A549 (cell line): ENCODE measurements at regions not wholly inside any gene's neighbourhood (a gene's known extent, or its start where the extent isn't known, plus 50 kb on each side); places are given as distances from the start of the nearest gene placed in this dataset.
"Not testable (repeated sequence)": the region's sequence is repeated elsewhere in the genome, so short reads cannot be mapped to it uniquely, and the experiment has no call there.

Source experiments
- CHD2 ChIP-seq: fragments of 150-350 bp; IDR thresholded peaks from 2 replicates; pipeline ENCODE4 v1.6.1; 2014; ENCODE audit warnings: low read length; ENCODE audit not compliant: partially characterized antibody
- CTCF ChIP-seq: fragments of >200 bp; sonication (Bioruptor Twin); formaldehyde crosslinking; IDR thresholded peaks from 3 replicates; pipeline ENCODE4 v1.5.1; 2016
- EHMT2 ChIP-seq: fragments of 200-600 bp; sonication (generic); IDR thresholded peaks from 2 replicates; pipeline ENCODE4 v1.6.1; 2016; ENCODE audit warnings: antibody characterized with exemption, low read depth, mild to moderate bottlenecking, moderate library complexity
- POLR2A ChIP-seq: IDR thresholded peaks from 2 replicates; pipeline ENCODE4 v1.6.1; 2012; ENCODE audit warnings: mild to moderate bottlenecking, low read length
- POLR2AphosphoS2 ChIP-seq: conservative IDR thresholded peaks from 2 replicates; pipeline ENCODE4 v1.6.1; 2012; ENCODE audit warnings: low read length, improper control_type of control experiment, inconsistent platforms
- RAD21 ChIP-seq, 2 experiments: fragments of >200 bp in 1 of 2; sonication (Bioruptor Twin) in 1 of 2; formaldehyde crosslinking in 1 of 2; IDR thresholded peaks in 1 of 2; conservative IDR thresholded peaks in 1 of 2; 2 replicates in 1 of 2; 3 replicates in 1 of 2; pipeline ENCODE4 v1.6.1; 2012 to 2018; ENCODE audit warnings: inconsistent platforms in 1 of 2
- RARB ChIP-seq: fragments of 250-450 bp; sonication (Bioruptor Pico); IDR thresholded peaks from 2 replicates; pipeline ENCODE4 v1.8.0; 2021; ENCODE audit warnings: mild to moderate bottlenecking, moderate library complexity
- TF ChIP-seq, protein P1 (sequence below): IDR thresholded peaks from 2 replicates; pipeline ENCODE4 v1.6.1; 2012
- TF ChIP-seq, protein P2 (sequence below): fragments of 200-600 bp; sonication (generic); IDR thresholded peaks from 2 replicates; pipeline ENCODE4 v1.6.1; 2016; ENCODE audit warnings: antibody characterized with exemption, mild to moderate bottlenecking, moderate library complexity

GRCh38 chr9:41266000-41266399 is 76.9 kb upstream of the ZNG1F start:
- TF ChIP-seq RAD21 (conservative IDR thresholded peaks at IDR 0.05 in 1 of 2, IDR thresholded peaks at IDR 0.05 in 1 of 2); POLR2A; RARB (CRISPR knock-in tag); CTCF; CHD2; EHMT2; POLR2AphosphoS2: not testable (repeated sequence)
- TF ChIP-seq, protein P1, sequence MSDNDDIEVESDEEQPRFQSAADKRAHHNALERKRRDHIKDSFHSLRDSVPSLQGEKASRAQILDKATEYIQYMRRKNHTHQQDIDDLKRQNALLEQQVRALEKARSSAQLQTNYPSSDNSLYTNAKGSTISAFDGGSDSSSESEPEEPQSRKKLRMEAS: not testable (repeated sequence)
- TF ChIP-seq, protein P2, sequence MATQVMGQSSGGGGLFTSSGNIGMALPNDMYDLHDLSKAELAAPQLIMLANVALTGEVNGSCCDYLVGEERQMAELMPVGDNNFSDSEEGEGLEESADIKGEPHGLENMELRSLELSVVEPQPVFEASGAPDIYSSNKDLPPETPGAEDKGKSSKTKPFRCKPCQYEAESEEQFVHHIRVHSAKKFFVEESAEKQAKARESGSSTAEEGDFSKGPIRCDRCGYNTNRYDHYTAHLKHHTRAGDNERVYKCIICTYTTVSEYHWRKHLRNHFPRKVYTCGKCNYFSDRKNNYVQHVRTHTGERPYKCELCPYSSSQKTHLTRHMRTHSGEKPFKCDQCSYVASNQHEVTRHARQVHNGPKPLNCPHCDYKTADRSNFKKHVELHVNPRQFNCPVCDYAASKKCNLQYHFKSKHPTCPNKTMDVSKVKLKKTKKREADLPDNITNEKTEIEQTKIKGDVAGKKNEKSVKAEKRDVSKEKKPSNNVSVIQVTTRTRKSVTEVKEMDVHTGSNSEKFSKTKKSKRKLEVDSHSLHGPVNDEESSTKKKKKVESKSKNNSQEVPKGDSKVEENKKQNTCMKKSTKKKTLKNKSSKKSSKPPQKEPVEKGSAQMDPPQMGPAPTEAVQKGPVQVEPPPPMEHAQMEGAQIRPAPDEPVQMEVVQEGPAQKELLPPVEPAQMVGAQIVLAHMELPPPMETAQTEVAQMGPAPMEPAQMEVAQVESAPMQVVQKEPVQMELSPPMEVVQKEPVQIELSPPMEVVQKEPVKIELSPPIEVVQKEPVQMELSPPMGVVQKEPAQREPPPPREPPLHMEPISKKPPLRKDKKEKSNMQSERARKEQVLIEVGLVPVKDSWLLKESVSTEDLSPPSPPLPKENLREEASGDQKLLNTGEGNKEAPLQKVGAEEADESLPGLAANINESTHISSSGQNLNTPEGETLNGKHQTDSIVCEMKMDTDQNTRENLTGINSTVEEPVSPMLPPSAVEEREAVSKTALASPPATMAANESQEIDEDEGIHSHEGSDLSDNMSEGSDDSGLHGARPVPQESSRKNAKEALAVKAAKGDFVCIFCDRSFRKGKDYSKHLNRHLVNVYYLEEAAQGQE: not testable (repeated sequence)
